ENCODE measurements at regions not wholly inside any gene's neighbourhood (a gene's known extent, or its start where the extent isn't known, plus 50 kb on each side); places are given as distances from the start of the nearest gene placed in this dataset.

GRCh38 chr14:24693353-24693737 lies 59.4 kb upstream of the GZMB start:
- no peak for TF ChIP-seq CTCF (conservative IDR thresholded peaks at IDR 0.05; ENCODE audit: low read depth, low read length)
- no peak for TF ChIP-seq USF2 (IDR thresholded peaks at IDR 0.05; ENCODE audit: low read depth, low read length)
- TF ChIP-seq FOS (IDR thresholded peaks at IDR 0.05; ENCODE audit: low read depth, low read length), result no peak
- TF ChIP-seq POLR2A (IDR thresholded peaks at IDR 0.05; ENCODE audit: low read depth, low read length), result no peak

Data from IMR-90 (cell line).